Calu3 (cell line): ENCODE measurements at regions not wholly inside any gene's neighbourhood (a gene's known extent, or its start where the extent isn't known, plus 50 kb on each side); places are given as distances from the start of the nearest gene placed in this dataset.

Source experiments
- BruUV-seq: library from RNA; stranded (reverse); fragments of 400-500 nt; replicated peaks from 2 replicates; lab custom pipeline; 2021; lab: Mats Ljungman, UMichigan
- CTCF ChIA-PET: fragments of 300-600 bp; sonication (Branson Sonifier 250); formaldehyde crosslinking; loops from one replicate; lab custom pipeline; 2022; ENCODE audit warnings: antibody characterized with exemption; lab: Charles Lee
- DNase-seq: peaks from one replicate; pipeline ENCODE4 v3.0.0; 2022
- H3K27ac Mint-ChIP-seq: one replicate; pipeline ENCODE4 v1.8.0; 2022; ENCODE audit warnings: mixed read lengths; ENCODE audit not compliant: unreplicated experiment
- H3K27me3 Mint-ChIP-seq: one replicate; pipeline ENCODE4 v1.8.0; 2022; ENCODE audit warnings: mixed read lengths; ENCODE audit not compliant: unreplicated experiment
- H3K36me3 Mint-ChIP-seq: one replicate; pipeline ENCODE4 v1.8.0; 2022; ENCODE audit warnings: mild to moderate bottlenecking, moderate library complexity, mixed read lengths; ENCODE audit not compliant: insufficient read depth, unreplicated experiment
- H3K4me1 Mint-ChIP-seq: one replicate; pipeline ENCODE4 v1.8.0; 2022; ENCODE audit warnings: mild to moderate bottlenecking, low read depth, mixed read lengths; ENCODE audit not compliant: unreplicated experiment
- H3K4me3 Mint-ChIP-seq: one replicate; pipeline ENCODE4 v1.8.0; 2022; ENCODE audit warnings: mild to moderate bottlenecking, low read depth, moderate library complexity, mixed read lengths; ENCODE audit not compliant: unreplicated experiment
- H3K9me3 Mint-ChIP-seq: one replicate; pipeline ENCODE4 v1.8.0; 2022; ENCODE audit warnings: low read depth, mixed read lengths; ENCODE audit not compliant: unreplicated experiment
- CTCF ChIP-seq: fragments of 200-600 bp; IDR thresholded peaks from one replicate; pipeline ENCODE4 v1.8.0; 2022; ENCODE audit warnings: antibody characterized with exemption; ENCODE audit not compliant: unreplicated experiment
- intact Hi-C: fragments of 100-400 bp; cut with micrococcal nuclease; formaldehyde crosslinking; loops from one replicate; pipeline ENCODE4 v1.10.0; 2022; ENCODE audit not compliant: unreplicated experiment

GRCh38 chr10:62893036-62893435 lies 76.9 kb upstream of the EGR2 start:
- Mint-ChIP-seq H3K9me3 (no peaks in the 10 kb centered on the region), H3K4me1 (no peaks in the 10 kb centered on the region), H3K27ac (no peak overlapping the region), H3K36me3 (no peaks in the 10 kb centered on the region), H3K4me3 (no peak overlapping the region), H3K27me3 (peaks cover 43% of the 10 kb centered on the region)
- TF ChIP-seq CTCF = no peak
- CTCF ChIA-PET = no interaction called here
- intact Hi-C loops = no loop called here
- no TSS peak for BruUV-seq
- no peak for DNase-seq

GRCh38 chr10:62890395-62890794 lies 74.2 kb upstream of the EGR2 start:
- no TSS peak for BruUV-seq
- CTCF ChIA-PET = no interaction called here
- intact Hi-C loops = no loop called here
- Mint-ChIP-seq H3K4me1 (no peaks in the 10 kb centered on the region), H3K4me3 (no peak overlapping the region), H3K9me3 (no peaks in the 10 kb centered on the region), H3K27ac (no peak overlapping the region), H3K36me3 (no peaks in the 10 kb centered on the region), H3K27me3 (peaks cover 60% of the 10 kb centered on the region)
- DNase-seq = no peak
- no peak for TF ChIP-seq CTCF

- CTCF ChIA-PET = no interaction called here
- no peaks in the 10 kb centered on the region for H3K9me3 Mint-ChIP-seq
- no TSS peak for BruUV-seq
- H3K27me3 Mint-ChIP-seq = peaks cover 88% of the 10 kb centered on the region
- no peak overlapping the region for H3K27ac Mint-ChIP-seq
- no peak overlapping the region for H3K4me3 Mint-ChIP-seq
- no peak for TF ChIP-seq CTCF
- no peaks in the 10 kb centered on the region for H3K4me1 Mint-ChIP-seq
- no peak for DNase-seq
- H3K36me3 Mint-ChIP-seq = no peaks in the 10 kb centered on the region
- intact Hi-C loops = no loop called here
Observed at GRCh38 chr10:62887642-62888041, 71.5 kb upstream of the EGR2 start.

- no peak for TF ChIP-seq CTCF
- Mint-ChIP-seq H3K27ac (no peak overlapping the region), H3K9me3 (no peaks in the 10 kb centered on the region), H3K36me3 (no peaks in the 10 kb centered on the region), H3K4me3 (no peak overlapping the region), H3K4me1 (no peaks in the 10 kb centered on the region), H3K27me3 (peaks cover 89% of the 10 kb centered on the region)
- CTCF ChIA-PET = no interaction called here
- DNase-seq = no peak
- no TSS peak for BruUV-seq
- intact Hi-C loops = no loop called here
Observed at GRCh38 chr10:62885684-62886461, 69.7 kb upstream of the EGR2 start.
